Thyroid gland (tissue), 4 donors: ENCODE measurements at regions not wholly inside any gene's neighbourhood (a gene's known extent, or its start where the extent isn't known, plus 50 kb on each side); places are given as distances from the start of the nearest gene placed in this dataset.

ENCODE experiments used
- CTCF ChIP-seq, 6 experiments: fragments of 200-600 bp in 3 of 6; fragments of 450-650 bp in 3 of 6; sonication (generic) in 3 of 6; IDR thresholded peaks; one replicate each; pipeline ENCODE4 v1.5.1; 2016 to 2019; ENCODE audit warnings: antibody characterized with exemption in 6 of 6, mild to moderate bottlenecking in 2 of 6, inconsistent platforms in 1 of 6, moderate library complexity in 1 of 6
- POLR2A ChIP-seq, 2 donors: fragments of 450-650 bp; IDR thresholded peaks; one replicate each; pipeline ENCODE4 v1.6.1; 2017; ENCODE audit warnings: antibody characterized with exemption in 2 of 2, mild to moderate bottlenecking in 2 of 2, moderate library complexity in 1 of 2

GRCh38 chr17:77326076-77326591 is 185.4 kb downstream of the SEC14L1 start:
- TF ChIP-seq CTCF (IDR thresholded peaks at IDR 0.05) (no peak), POLR2A (IDR thresholded peaks at IDR 0.05) (no peak)
